HFFc6 (cell line): ENCODE measurements at regions not wholly inside any gene's neighbourhood (a gene's known extent, or its start where the extent isn't known, plus 50 kb on each side); places are given as distances from the start of the nearest gene placed in this dataset.

Experiments
- DNase-seq: peaks from one replicate; pipeline ENCODE4 v3.0.0-alpha.2; 2018
- H3K27ac Mint-ChIP-seq: 2 replicates; pipeline ENCODE4 v1.8.0; 2020; ENCODE audit warnings: mild to moderate bottlenecking, mixed read lengths
- H3K27me3 Mint-ChIP-seq: 2 replicates; pipeline ENCODE4 v1.8.0; 2021; ENCODE audit warnings: mild to moderate bottlenecking, moderate library complexity, mixed read lengths; ENCODE audit not compliant: insufficient read depth
- H3K36me3 Mint-ChIP-seq: 2 replicates; pipeline ENCODE4 v1.8.0; 2021; ENCODE audit warnings: low read depth, mixed read lengths
- H3K4me1 Mint-ChIP-seq: 2 replicates; pipeline ENCODE4 v1.8.0; 2020; ENCODE audit warnings: low read depth, mixed read lengths
- H3K4me3 Mint-ChIP-seq: 2 replicates; pipeline ENCODE4 v1.8.0; 2020; ENCODE audit warnings: mild to moderate bottlenecking, moderate library complexity, mixed read lengths
- H3K9me3 Mint-ChIP-seq: 2 replicates; pipeline ENCODE4 v1.8.0; 2020; ENCODE audit warnings: mild to moderate bottlenecking, mixed read lengths
- TF ChIP-seq, protein P1 (sequence below): fragments of 200-600 bp; sonication (generic); IDR thresholded peaks from 2 replicates; pipeline ENCODE4 v1.5.0; 2021; ENCODE audit warnings: antibody characterized with exemption, mild to moderate bottlenecking

DNA sequence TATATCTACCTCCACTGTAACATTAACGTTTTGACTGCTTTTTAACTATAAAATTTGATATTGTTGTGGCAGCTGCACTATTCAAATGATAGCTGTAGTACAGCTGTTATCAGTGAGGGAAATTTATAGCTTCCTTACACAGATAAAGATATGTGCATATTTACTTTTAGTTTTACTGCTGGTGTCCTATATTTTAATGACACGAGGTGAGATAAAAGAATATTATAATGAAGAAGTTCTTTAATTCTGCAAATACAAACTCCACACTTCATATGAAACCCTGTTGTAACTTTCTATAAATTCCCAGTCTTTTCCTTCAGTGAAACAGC is 427.8 kb upstream of the ZEB2 start:
- H3K27me3 Mint-ChIP-seq = no peaks in the 10 kb centered on the region
- H3K36me3 Mint-ChIP-seq = no peaks in the 10 kb centered on the region
- TF ChIP-seq, protein P1, sequence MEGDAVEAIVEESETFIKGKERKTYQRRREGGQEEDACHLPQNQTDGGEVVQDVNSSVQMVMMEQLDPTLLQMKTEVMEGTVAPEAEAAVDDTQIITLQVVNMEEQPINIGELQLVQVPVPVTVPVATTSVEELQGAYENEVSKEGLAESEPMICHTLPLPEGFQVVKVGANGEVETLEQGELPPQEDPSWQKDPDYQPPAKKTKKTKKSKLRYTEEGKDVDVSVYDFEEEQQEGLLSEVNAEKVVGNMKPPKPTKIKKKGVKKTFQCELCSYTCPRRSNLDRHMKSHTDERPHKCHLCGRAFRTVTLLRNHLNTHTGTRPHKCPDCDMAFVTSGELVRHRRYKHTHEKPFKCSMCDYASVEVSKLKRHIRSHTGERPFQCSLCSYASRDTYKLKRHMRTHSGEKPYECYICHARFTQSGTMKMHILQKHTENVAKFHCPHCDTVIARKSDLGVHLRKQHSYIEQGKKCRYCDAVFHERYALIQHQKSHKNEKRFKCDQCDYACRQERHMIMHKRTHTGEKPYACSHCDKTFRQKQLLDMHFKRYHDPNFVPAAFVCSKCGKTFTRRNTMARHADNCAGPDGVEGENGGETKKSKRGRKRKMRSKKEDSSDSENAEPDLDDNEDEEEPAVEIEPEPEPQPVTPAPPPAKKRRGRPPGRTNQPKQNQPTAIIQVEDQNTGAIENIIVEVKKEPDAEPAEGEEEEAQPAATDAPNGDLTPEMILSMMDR = no peak
- H3K27ac Mint-ChIP-seq = no peak overlapping the region
- no peak for DNase-seq
- no peak overlapping the region for H3K4me3 Mint-ChIP-seq
- H3K9me3 Mint-ChIP-seq = no peaks in the 10 kb centered on the region
- peaks cover 59% of the 10 kb centered on the region for H3K4me1 Mint-ChIP-seq

DNA sequence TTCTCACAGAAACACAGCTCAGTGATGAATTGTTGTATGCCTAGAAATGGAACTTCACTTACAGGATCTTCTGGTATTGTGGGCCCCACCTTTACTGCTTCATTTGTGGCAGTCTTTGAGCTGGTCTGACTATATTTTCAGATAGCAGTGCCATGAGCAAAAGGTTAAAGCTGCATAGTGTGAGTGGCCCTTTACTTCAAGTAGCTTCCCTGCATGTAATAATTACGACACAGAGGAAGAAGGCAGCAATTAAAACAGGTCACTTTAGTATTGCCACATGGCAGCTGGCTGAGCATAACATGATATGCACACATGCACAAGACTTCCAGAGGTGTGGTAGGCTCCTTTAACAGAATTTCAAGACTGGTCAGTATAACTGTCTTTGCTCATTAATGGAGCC is 426.3 kb upstream of the ZEB2 start:
- TF ChIP-seq, protein P1 = no peak
- no peaks in the 10 kb centered on the region for H3K27me3 Mint-ChIP-seq
- no peak overlapping the region for H3K4me3 Mint-ChIP-seq
- H3K36me3 Mint-ChIP-seq = no peaks in the 10 kb centered on the region
- H3K9me3 Mint-ChIP-seq = no peaks in the 10 kb centered on the region
- no peak overlapping the region for H3K27ac Mint-ChIP-seq
- peaks cover 67% of the 10 kb centered on the region for H3K4me1 Mint-ChIP-seq
- DNase-seq = no peak

DNA sequence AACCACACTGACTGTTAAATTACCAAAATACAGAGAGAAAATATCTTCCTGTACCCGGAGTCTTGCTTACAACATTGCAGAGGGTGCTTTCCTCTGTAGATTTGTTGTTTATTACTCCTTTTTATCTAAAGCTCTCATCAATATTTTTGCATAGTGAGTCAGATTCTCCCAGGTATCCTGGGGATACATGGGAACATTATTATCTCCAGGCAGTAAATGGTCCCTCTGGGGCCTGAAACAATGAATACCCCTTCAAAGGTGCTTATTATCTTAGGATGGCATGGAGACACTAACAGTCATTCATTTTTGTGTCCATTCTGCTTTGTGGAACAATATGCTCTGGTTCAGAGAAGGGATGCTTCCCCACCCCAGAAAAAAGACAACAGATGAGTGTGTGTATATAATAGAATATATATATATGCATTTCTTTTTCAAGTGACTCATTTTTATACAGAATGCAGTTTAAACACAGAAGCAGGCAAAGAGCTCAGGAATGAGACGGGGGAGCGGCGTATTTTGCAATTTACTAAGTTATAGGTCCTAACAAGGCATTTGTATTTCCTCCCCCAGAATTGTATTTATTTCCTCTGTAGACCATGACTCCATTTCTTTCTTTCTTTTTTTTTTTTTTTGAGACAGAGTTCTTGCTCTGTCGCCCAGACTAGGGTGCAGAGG is 424.8 kb upstream of the ZEB2 start:
- peak overlapping the region; percentile 60 for H3K4me3 Mint-ChIP-seq
- H3K27me3 Mint-ChIP-seq = no peaks in the 10 kb centered on the region
- peaks cover 67% of the 10 kb centered on the region for H3K4me1 Mint-ChIP-seq
- no peaks in the 10 kb centered on the region for H3K36me3 Mint-ChIP-seq
- H3K27ac Mint-ChIP-seq = peak overlapping the region; percentile 88
- TF ChIP-seq, protein P1 = no peak
- peak; percentile 34 for DNase-seq
- no peaks in the 10 kb centered on the region for H3K9me3 Mint-ChIP-seq

DNA sequence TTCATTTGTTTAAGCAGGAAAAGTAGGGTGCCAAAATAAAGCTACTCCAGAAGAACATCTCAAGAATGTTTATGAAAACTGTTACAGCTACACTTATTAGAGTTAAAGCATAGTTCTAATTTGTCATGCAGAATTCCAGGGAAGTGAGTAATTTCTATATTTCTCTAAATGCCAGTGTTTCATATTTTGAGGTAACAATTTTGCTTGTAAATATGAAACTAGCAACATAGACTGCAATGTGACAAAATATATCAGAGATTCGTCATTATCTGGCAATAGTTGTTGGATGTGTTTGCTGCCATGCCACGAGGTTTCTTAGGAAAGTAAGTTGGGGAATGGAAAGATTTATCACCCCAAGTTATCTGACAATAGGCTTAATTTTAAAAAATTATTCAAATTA is 424.1 kb upstream of the ZEB2 start:
- TF ChIP-seq, protein P1 = no peak
- H3K9me3 Mint-ChIP-seq = no peaks in the 10 kb centered on the region
- H3K4me1 Mint-ChIP-seq = peaks cover 73% of the 10 kb centered on the region
- no peaks in the 10 kb centered on the region for H3K27me3 Mint-ChIP-seq
- H3K4me3 Mint-ChIP-seq = peak overlapping the region; percentile 60
- H3K27ac Mint-ChIP-seq = peak overlapping the region; percentile 88
- H3K36me3 Mint-ChIP-seq = no peaks in the 10 kb centered on the region
- peak; percentile 59 for DNase-seq

DNA sequence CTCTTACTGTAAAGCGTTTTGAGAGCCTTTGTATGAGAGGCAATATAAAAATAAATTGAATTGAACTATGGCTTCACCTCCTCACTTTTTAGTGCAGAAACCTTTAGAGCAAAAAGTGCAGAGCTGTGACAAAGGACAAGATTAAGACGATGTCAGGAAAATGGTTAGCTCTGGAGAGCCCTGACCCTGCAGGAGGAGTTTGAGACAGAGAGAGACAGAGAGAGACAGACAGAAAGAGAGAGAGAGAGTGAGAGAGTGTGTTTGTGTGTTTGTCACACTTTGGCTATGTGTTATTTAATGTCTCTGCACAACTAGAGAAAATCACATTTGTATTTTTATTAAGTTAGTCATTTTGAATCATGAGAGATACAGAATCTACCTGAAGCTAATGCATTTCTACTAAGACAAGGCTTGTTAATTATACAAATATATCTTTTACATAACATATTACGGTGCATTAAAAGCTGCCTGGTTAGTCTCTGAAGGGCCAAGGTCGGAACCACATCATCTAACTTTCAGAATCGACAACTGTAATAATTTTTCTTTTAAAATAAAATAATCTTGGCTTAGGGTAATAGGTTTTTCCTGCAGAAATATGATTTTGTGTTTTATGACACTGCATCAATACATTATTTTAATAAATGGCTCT is 423.5 kb upstream of the ZEB2 start:
- no peak for DNase-seq
- TF ChIP-seq, protein P1 = no peak
- Mint-ChIP-seq H3K4me1 (peaks cover 77% of the 10 kb centered on the region), H3K36me3 (no peaks in the 10 kb centered on the region), H3K4me3 (peak overlapping the region; percentile 60), H3K27ac (peak overlapping the region; percentile 88), H3K9me3 (no peaks in the 10 kb centered on the region), H3K27me3 (no peaks in the 10 kb centered on the region)
